ENCODE measurements at regions not wholly inside any gene's neighbourhood (a gene's known extent, or its start where the extent isn't known, plus 50 kb on each side); places are given as distances from the start of the nearest gene placed in this dataset.

DNA sequence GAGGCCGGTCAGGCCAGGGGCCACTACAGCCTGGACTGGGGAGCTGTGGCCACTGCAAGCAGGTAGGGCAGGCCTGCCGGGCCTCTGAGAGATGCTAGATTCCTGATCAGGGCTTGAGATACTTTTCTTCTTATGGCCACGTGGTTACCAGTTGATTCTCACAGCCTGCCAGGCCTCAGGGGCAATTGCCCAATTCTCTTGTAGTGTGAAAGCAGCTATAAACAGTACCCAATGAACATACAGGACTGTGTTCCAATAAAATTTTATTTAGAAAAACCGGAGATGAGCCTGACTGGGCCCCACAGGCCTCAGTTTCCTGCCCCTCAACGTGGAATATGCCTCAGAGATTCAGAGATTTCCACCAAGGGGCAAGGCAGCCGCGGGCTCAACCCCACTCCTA lies 475.2 kb downstream of the TCERG1L start:
- TF ChIP-seq POLR2A (IDR thresholded peaks at IDR 0.05) = no peak
- no peak for TF ChIP-seq POLR2AphosphoS5 (IDR thresholded peaks at IDR 0.05)
